ENCODE measurements at regions not wholly inside any gene's neighbourhood (a gene's known extent, or its start where the extent isn't known, plus 50 kb on each side); places are given as distances from the start of the nearest gene placed in this dataset.

DNA sequence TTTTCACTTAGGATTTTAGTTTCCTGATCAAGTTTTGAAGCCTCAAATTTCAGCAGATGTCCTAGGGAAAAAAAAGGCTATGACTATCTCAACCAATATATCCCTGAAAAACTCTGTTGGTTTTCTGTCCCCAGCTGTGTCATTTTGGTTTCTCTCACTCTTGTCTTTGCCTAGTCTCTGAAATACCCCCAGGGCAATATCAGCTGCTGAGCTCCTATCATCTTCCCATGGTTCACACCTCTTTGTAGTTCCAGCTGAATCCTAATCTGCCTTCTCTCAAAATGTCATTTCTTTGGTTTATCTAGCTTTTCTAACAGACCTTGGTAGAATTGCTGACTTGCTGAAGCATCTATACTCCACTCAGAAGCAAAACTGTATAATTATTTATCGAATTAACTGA is 2370.5 kb downstream of the ARAP2 start:
- no peaks in the 10 kb centered on the region for H3K27me3 ChIP-seq (ENCODE audit: low read length)
- no peaks in the 10 kb centered on the region for H3K9me3 ChIP-seq (ENCODE audit: low read length)
- ChIA-PET CTCF (no interaction called here), POLR2A (ENCODE audit: unreplicated experiment) (no interaction called here)
- H3K36me3 ChIP-seq (ENCODE audit: low read depth, low read length): no peaks in the 10 kb centered on the region
- no peaks in the 10 kb centered on the region for H3K79me2 ChIP-seq (ENCODE audit: low read length)
- no peak overlapping the region for H3K4me3 ChIP-seq (ENCODE audit: low read length)
- no peak overlapping the region for H3K27ac ChIP-seq (ENCODE audit: low read length)
- no peak overlapping the region for H3K4me2 ChIP-seq (ENCODE audit: low read length)
- H2AFZ ChIP-seq (ENCODE audit: low read length): no peak overlapping the region
- ATAC-seq (no peak), DNase-seq (no peak)
- TF ChIP-seq, protein P1, sequence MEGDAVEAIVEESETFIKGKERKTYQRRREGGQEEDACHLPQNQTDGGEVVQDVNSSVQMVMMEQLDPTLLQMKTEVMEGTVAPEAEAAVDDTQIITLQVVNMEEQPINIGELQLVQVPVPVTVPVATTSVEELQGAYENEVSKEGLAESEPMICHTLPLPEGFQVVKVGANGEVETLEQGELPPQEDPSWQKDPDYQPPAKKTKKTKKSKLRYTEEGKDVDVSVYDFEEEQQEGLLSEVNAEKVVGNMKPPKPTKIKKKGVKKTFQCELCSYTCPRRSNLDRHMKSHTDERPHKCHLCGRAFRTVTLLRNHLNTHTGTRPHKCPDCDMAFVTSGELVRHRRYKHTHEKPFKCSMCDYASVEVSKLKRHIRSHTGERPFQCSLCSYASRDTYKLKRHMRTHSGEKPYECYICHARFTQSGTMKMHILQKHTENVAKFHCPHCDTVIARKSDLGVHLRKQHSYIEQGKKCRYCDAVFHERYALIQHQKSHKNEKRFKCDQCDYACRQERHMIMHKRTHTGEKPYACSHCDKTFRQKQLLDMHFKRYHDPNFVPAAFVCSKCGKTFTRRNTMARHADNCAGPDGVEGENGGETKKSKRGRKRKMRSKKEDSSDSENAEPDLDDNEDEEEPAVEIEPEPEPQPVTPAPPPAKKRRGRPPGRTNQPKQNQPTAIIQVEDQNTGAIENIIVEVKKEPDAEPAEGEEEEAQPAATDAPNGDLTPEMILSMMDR (conservative IDR thresholded peaks at IDR 0.05; ENCODE audit: low read depth, low read length): no peak
- no peak for TF ChIP-seq EZH2phosphoT487 (IDR thresholded peaks at IDR 0.05; ENCODE audit: borderline replicate concordance, low read length)
- no peak for TF ChIP-seq EZH2 (IDR thresholded peaks at IDR 0.05; ENCODE audit: low read length, unreplicated experiment)
- no peaks in the 10 kb centered on the region for H3F3A ChIP-seq (ENCODE audit: low read length, unreplicated experiment)
- no peaks in the 10 kb centered on the region for H3K9me2 ChIP-seq (replicated peaks; ENCODE audit: low read length)
- BruUV-seq (replicated peaks): no TSS peak
- H4K20me1 ChIP-seq (ENCODE audit: low read length): no peaks in the 10 kb centered on the region
- no peaks in the 10 kb centered on the region for H3K4me1 ChIP-seq (ENCODE audit: insufficient read depth, low read length)
- intact Hi-C loops (cut with micrococcal nuclease): no loop called here
- H3K9ac ChIP-seq (ENCODE audit: low read length): no peak overlapping the region

DNA sequence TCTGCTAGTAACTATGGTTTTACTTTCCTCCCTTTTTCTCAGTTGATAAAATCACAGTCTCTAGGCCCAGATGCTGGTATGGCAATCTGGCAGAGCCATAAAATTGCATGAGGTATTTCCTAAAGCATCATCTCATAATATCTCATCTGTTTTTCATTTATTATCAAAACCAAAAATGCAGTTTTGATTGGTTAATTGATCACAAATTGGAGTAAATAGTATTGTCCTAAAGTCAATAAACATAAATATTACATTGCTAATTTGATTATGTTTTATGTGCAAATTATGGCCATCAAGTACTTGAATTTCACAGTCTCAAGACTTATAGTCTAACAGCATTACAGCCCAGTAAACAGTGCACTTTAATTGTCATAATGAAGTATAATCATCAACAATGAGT is 2365.6 kb downstream of the ARAP2 start:
- Histone ChIP-seq H2AFZ (ENCODE audit: low read length) (no peak overlapping the region), H3F3A (ENCODE audit: low read length, unreplicated experiment) (no peaks in the 10 kb centered on the region), H3K27me3 (ENCODE audit: low read length) (no peaks in the 10 kb centered on the region), H3K27ac (ENCODE audit: low read length) (no peak overlapping the region), H4K20me1 (ENCODE audit: low read length) (no peaks in the 10 kb centered on the region), H3K79me2 (ENCODE audit: low read length) (no peaks in the 10 kb centered on the region), H3K9me2 (replicated peaks; ENCODE audit: low read length) (no peaks in the 10 kb centered on the region), H3K36me3 (ENCODE audit: low read depth, low read length) (no peaks in the 10 kb centered on the region), H3K4me1 (ENCODE audit: insufficient read depth, low read length) (peaks cover 9% of the 10 kb centered on the region; the same call in 1 of the 2 replicates), H3K9me3 (ENCODE audit: low read length) (no peaks in the 10 kb centered on the region), H3K4me3 (ENCODE audit: low read length) (no peak overlapping the region), H3K4me2 (ENCODE audit: low read length) (no peak overlapping the region), H3K9ac (ENCODE audit: low read length) (no peak overlapping the region)
- ATAC-seq: no peak
- ChIA-PET POLR2A (ENCODE audit: unreplicated experiment) (no interaction called here), CTCF (no interaction called here)
- TF ChIP-seq, protein P1 (conservative IDR thresholded peaks at IDR 0.05; ENCODE audit: low read depth, low read length): no peak
- no peak for TF ChIP-seq EZH2phosphoT487 (IDR thresholded peaks at IDR 0.05; ENCODE audit: borderline replicate concordance, low read length)
- TF ChIP-seq EZH2 (IDR thresholded peaks at IDR 0.05; ENCODE audit: low read length, unreplicated experiment): no peak
- intact Hi-C loops (cut with micrococcal nuclease): no loop called here
- no TSS peak for BruUV-seq (replicated peaks)
- DNase-seq: no peak

DNA sequence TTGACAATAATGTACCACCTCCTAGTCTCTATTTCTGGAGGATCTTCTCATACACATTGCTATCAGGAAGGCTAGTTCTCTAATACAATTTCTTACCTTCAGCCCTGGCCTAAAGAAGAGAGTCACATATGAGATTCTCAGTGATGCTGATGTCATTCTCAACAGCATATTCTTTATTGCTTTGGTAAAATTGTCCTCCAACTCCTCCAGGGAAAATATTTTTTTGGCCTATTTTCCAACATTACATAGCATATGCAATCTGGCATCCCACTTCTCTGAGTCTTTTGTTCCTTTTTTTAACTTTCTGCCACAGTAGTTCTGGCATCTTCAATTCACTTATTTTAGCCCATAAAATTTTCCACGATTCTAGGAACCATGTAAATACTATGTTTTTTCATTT is 2363.1 kb downstream of the ARAP2 start:
- H3K9ac ChIP-seq (ENCODE audit: low read length): no peak overlapping the region
- ChIA-PET POLR2A (ENCODE audit: unreplicated experiment) (no interaction called here), CTCF (no interaction called here)
- H3K4me3 ChIP-seq (ENCODE audit: low read length): no peak overlapping the region
- DNase-seq: no peak
- no peaks in the 10 kb centered on the region for H3F3A ChIP-seq (ENCODE audit: low read length, unreplicated experiment)
- TF ChIP-seq, protein P1 (conservative IDR thresholded peaks at IDR 0.05; ENCODE audit: low read depth, low read length): no peak
- no peak for TF ChIP-seq EZH2phosphoT487 (IDR thresholded peaks at IDR 0.05; ENCODE audit: borderline replicate concordance, low read length)
- TF ChIP-seq EZH2 (IDR thresholded peaks at IDR 0.05; ENCODE audit: low read length, unreplicated experiment): no peak
- no peaks in the 10 kb centered on the region for H3K9me2 ChIP-seq (replicated peaks; ENCODE audit: low read length)
- H2AFZ ChIP-seq (ENCODE audit: low read length): no peak overlapping the region
- no peaks in the 10 kb centered on the region for H4K20me1 ChIP-seq (ENCODE audit: low read length)
- H3K4me2 ChIP-seq (ENCODE audit: low read length): no peak overlapping the region
- H3K36me3 ChIP-seq (ENCODE audit: low read depth, low read length): no peaks in the 10 kb centered on the region
- H3K9me3 ChIP-seq (ENCODE audit: low read length): no peaks in the 10 kb centered on the region
- no peaks in the 10 kb centered on the region for H3K27me3 ChIP-seq (ENCODE audit: low read length)
- H3K79me2 ChIP-seq (ENCODE audit: low read length): no peaks in the 10 kb centered on the region
- H3K4me1 ChIP-seq (ENCODE audit: insufficient read depth, low read length): peaks cover 9% of the 10 kb centered on the region; the same call in 1 of the 2 replicates
- no peak overlapping the region for H3K27ac ChIP-seq (ENCODE audit: low read length)
- ATAC-seq: no peak
- intact Hi-C loops (cut with micrococcal nuclease): no loop called here
- no TSS peak for BruUV-seq (replicated peaks)
